Osteocyte (in vitro differentiated cells): ENCODE measurements at regions not wholly inside any gene's neighbourhood (a gene's known extent, or its start where the extent isn't known, plus 50 kb on each side); places are given as distances from the start of the nearest gene placed in this dataset.

Experiments used
- DNase-seq: peaks from one replicate; pipeline ENCODE4 v3.0.0; 2021; ENCODE audit warnings: mixed read lengths; ENCODE audit not compliant: unreplicated experiment; ENCODE audit errors: extremely low spot score
- H3K27ac Mint-ChIP-seq: one replicate; pipeline ENCODE4 v1.8.0; 2021; ENCODE audit warnings: mild to moderate bottlenecking, mixed read lengths; ENCODE audit not compliant: unreplicated experiment
- H3K27me3 Mint-ChIP-seq: one replicate; pipeline ENCODE4 v1.8.0; 2021; ENCODE audit warnings: mixed read lengths; ENCODE audit not compliant: unreplicated experiment
- H3K36me3 Mint-ChIP-seq: one replicate; pipeline ENCODE4 v1.8.0; 2021; ENCODE audit warnings: mixed read lengths; ENCODE audit not compliant: unreplicated experiment
- H3K4me1 Mint-ChIP-seq: one replicate; pipeline ENCODE4 v1.8.0; 2021; ENCODE audit warnings: mixed read lengths; ENCODE audit not compliant: unreplicated experiment
- H3K4me3 Mint-ChIP-seq: one replicate; pipeline ENCODE4 v1.8.0; 2021; ENCODE audit warnings: mild to moderate bottlenecking, moderate library complexity, mixed read lengths; ENCODE audit not compliant: unreplicated experiment
- H3K9me3 Mint-ChIP-seq: one replicate; pipeline ENCODE4 v1.8.0; 2021; ENCODE audit warnings: mixed read lengths; ENCODE audit not compliant: unreplicated experiment
- CTCF ChIP-seq: fragments of 200-600 bp; sonication (generic); IDR thresholded peaks from 2 replicates; pipeline ENCODE4 v1.5.0; 2021; ENCODE audit warnings: antibody characterized with exemption, mild to moderate bottlenecking, moderate library complexity

- Mint-ChIP-seq H3K36me3 (no peaks in the 10 kb centered on the region), H3K27me3 (no peaks in the 10 kb centered on the region), H3K4me1 (no peaks in the 10 kb centered on the region), H3K4me3 (no peak overlapping the region), H3K9me3 (peaks cover 4% of the 10 kb centered on the region), H3K27ac (no peak overlapping the region)
- TF ChIP-seq CTCF = no peak
- DNase-seq = no peak
Observed at GRCh38 chr9:101907466-101907865, 169.0 kb upstream of the GRIN3A start.

- H3K27ac Mint-ChIP-seq = no peak overlapping the region
- no peak for DNase-seq
- no peaks in the 10 kb centered on the region for H3K36me3 Mint-ChIP-seq
- no peaks in the 10 kb centered on the region for H3K4me1 Mint-ChIP-seq
- peaks cover 5% of the 10 kb centered on the region for H3K27me3 Mint-ChIP-seq
- H3K9me3 Mint-ChIP-seq = peaks cover 4% of the 10 kb centered on the region
- no peak overlapping the region for H3K4me3 Mint-ChIP-seq
- no peak for TF ChIP-seq CTCF
Observed at GRCh38 chr9:101904845-101905244, 166.4 kb upstream of the GRIN3A start.

GRCh38 chr9:101902051-101902450 lies 163.6 kb upstream of the GRIN3A start:
- no peak overlapping the region for H3K4me3 Mint-ChIP-seq
- H3K27ac Mint-ChIP-seq = no peak overlapping the region
- TF ChIP-seq CTCF = no peak
- H3K4me1 Mint-ChIP-seq = no peaks in the 10 kb centered on the region
- no peaks in the 10 kb centered on the region for H3K36me3 Mint-ChIP-seq
- H3K27me3 Mint-ChIP-seq = peaks cover 5% of the 10 kb centered on the region
- H3K9me3 Mint-ChIP-seq = no peaks in the 10 kb centered on the region
- DNase-seq = no peak

GRCh38 chr9:101897196-101897595 lies 158.7 kb upstream of the GRIN3A start:
- TF ChIP-seq CTCF = no peak
- H3K4me1 Mint-ChIP-seq = no peaks in the 10 kb centered on the region
- H3K27ac Mint-ChIP-seq = no peak overlapping the region
- no peaks in the 10 kb centered on the region for H3K9me3 Mint-ChIP-seq
- no peaks in the 10 kb centered on the region for H3K36me3 Mint-ChIP-seq
- H3K4me3 Mint-ChIP-seq = no peak overlapping the region
- H3K27me3 Mint-ChIP-seq = peaks cover 8% of the 10 kb centered on the region
- no peak for DNase-seq

GRCh38 chr9:101893661-101894646 lies 155.5 kb upstream of the GRIN3A start:
- no peak for TF ChIP-seq CTCF
- no peaks in the 10 kb centered on the region for H3K9me3 Mint-ChIP-seq
- H3K27me3 Mint-ChIP-seq = peaks cover 3% of the 10 kb centered on the region
- no peak overlapping the region for H3K4me3 Mint-ChIP-seq
- H3K27ac Mint-ChIP-seq = no peak overlapping the region
- DNase-seq = no peak
- H3K36me3 Mint-ChIP-seq = no peaks in the 10 kb centered on the region
- no peaks in the 10 kb centered on the region for H3K4me1 Mint-ChIP-seq
